Neural progenitor cell (in vitro differentiated cells): ENCODE measurements at regions not wholly inside any gene's neighbourhood (a gene's known extent, or its start where the extent isn't known, plus 50 kb on each side); places are given as distances from the start of the nearest gene placed in this dataset.
"Not testable (repeated sequence)": the region's sequence is repeated elsewhere in the genome, so short reads cannot be mapped to it uniquely, and the experiment has no call there.

Experiments
- DNase-seq: peaks from one replicate; pipeline ENCODE4 v3.0.0-alpha.2; 2016; ENCODE audit warnings: low spot score
- H2AFZ ChIP-seq: fragments of 200-600 bp; sonication (generic); replicated peaks from 2 replicates; pipeline ENCODE4 v1.6.1; 2016; ENCODE audit warnings: antibody characterized with exemption
- H3F3A ChIP-seq: fragments of 200-600 bp; sonication (generic); 2 replicates; pipeline ENCODE4 v1.6.1; 2016; ENCODE audit warnings: antibody characterized with exemption, low read depth
- H3K27ac ChIP-seq: fragments of 200-600 bp; sonication (generic); 2 replicates; pipeline ENCODE4 v1.5.1; 2016; ENCODE audit warnings: mild to moderate bottlenecking
- H3K27me3 ChIP-seq: fragments of 200-600 bp; sonication (generic); 2 replicates; pipeline ENCODE4 v1.6.1; 2016; ENCODE audit warnings: mild to moderate bottlenecking, moderate library complexity
- H3K36me3 ChIP-seq: fragments of 200-600 bp; sonication (generic); 2 replicates; pipeline ENCODE4 v1.5.1; 2016
- H3K4me1 ChIP-seq: fragments of 200-600 bp; sonication (generic); 2 replicates; pipeline ENCODE4 v1.6.1; 2016; ENCODE audit warnings: mixed run types
- H3K4me2 ChIP-seq: fragments of 200-600 bp; sonication (generic); 2 replicates; pipeline ENCODE4 v1.6.1; 2016
- H3K4me3 ChIP-seq: fragments of 200-600 bp; sonication (generic); 2 replicates; pipeline ENCODE4 v1.5.1; 2016
- H3K79me2 ChIP-seq: fragments of 200-600 bp; sonication (generic); 2 replicates; pipeline ENCODE4 v1.6.1; 2016; ENCODE audit warnings: low read depth
- H3K9ac ChIP-seq: fragments of 200-600 bp; sonication (generic); 2 replicates; pipeline ENCODE4 v1.6.1; 2016
- H3K9me3 ChIP-seq: fragments of 200-600 bp; sonication (generic); 2 replicates; pipeline ENCODE4 v1.5.1; 2016; ENCODE audit warnings: low read depth
- H4K20me1 ChIP-seq: fragments of 200-600 bp; sonication (generic); 2 replicates; pipeline ENCODE4 v1.6.1; 2016; ENCODE audit warnings: low read depth
- H3K27ac Mint-ChIP-seq: 3 replicates; pipeline ENCODE4 v1.8.0; 2021; ENCODE audit warnings: mixed read lengths
- H3K27me3 Mint-ChIP-seq: 2 replicates; pipeline ENCODE4 v1.8.0; 2022; ENCODE audit warnings: low read depth, mild to moderate bottlenecking, inconsistent platforms, moderate library complexity, mixed read lengths; ENCODE audit not compliant: insufficient read depth
- H3K36me3 Mint-ChIP-seq: 3 replicates; pipeline ENCODE4 v1.8.0; 2021; ENCODE audit warnings: mixed read lengths
- H3K4me1 Mint-ChIP-seq: 3 replicates; pipeline ENCODE4 v1.8.0; 2021; ENCODE audit warnings: mixed read lengths
- H3K4me3 Mint-ChIP-seq: 3 replicates; pipeline ENCODE4 v1.8.0; 2021; ENCODE audit warnings: mild to moderate bottlenecking, moderate library complexity, mixed read lengths
- H3K9me3 Mint-ChIP-seq: 3 replicates; pipeline ENCODE4 v1.8.0; 2020; ENCODE audit warnings: mixed read lengths
- EZH2 ChIP-seq: fragments of 200-600 bp; sonication (generic); IDR thresholded peaks from 2 replicates; pipeline ENCODE4 v1.6.1; 2017; ENCODE audit warnings: antibody characterized with exemption, mild to moderate bottlenecking, moderate library complexity
- EZH2phosphoT487 ChIP-seq: fragments of 200-600 bp; sonication (generic); IDR thresholded peaks from 2 replicates; pipeline ENCODE4 v1.6.1; 2017; ENCODE audit warnings: antibody characterized with exemption
- TF ChIP-seq, protein P1 (sequence below): fragments of 200-600 bp; sonication (generic); IDR thresholded peaks from 2 replicates; pipeline ENCODE4 v1.5.1; 2017; ENCODE audit warnings: antibody characterized with exemption, mild to moderate bottlenecking

DNA sequence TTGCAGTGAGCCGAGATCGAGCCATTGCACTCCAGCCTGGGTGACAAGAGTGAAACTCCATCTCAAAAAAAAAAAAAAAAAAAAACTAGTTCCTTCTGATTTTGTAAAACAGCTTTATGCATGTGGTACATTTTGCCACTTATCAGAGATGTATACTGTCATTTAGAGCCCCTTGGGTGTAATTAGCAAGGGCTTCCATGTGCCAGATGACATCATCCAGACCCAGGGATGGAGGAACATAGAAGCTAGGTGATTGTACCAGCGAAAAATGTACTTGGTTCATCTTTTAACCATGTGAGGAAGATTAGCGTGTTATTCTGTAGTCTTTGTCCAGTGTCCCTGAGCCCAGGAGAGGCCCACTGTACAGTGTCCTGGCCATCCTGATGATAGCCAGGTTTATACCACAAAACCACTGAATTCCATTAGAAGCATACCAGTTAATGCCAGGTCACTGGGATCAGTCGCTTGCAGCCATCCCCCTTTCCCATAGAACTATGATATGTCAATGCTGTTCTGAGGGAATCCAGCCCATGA lies 239.3 kb upstream of the SGCD start:
- Mint-ChIP-seq H3K4me1 (no peaks in the 10 kb centered on the region), H3K27ac (no peak overlapping the region), H3K27me3 (no peaks in the 10 kb centered on the region), H3K36me3 (no peaks in the 10 kb centered on the region), H3K9me3 (peaks cover 18% of the 10 kb centered on the region), H3K4me3 (no peak overlapping the region)
- Histone ChIP-seq H3K27ac (no peak overlapping the region), H3K4me3 (no peak overlapping the region), H3K9ac (no peak overlapping the region), H3F3A (no peaks in the 10 kb centered on the region), H3K79me2 (no peaks in the 10 kb centered on the region), H4K20me1 (no peaks in the 10 kb centered on the region), H2AFZ (no peak overlapping the region), H3K36me3 (no peaks in the 10 kb centered on the region), H3K4me2 (no peak overlapping the region), H3K27me3 (no peaks in the 10 kb centered on the region), H3K9me3 (no peaks in the 10 kb centered on the region), H3K4me1 (no peaks in the 10 kb centered on the region)
- DNase-seq, result no peak
- TF ChIP-seq EZH2, result no peak
- TF ChIP-seq, protein P1, sequence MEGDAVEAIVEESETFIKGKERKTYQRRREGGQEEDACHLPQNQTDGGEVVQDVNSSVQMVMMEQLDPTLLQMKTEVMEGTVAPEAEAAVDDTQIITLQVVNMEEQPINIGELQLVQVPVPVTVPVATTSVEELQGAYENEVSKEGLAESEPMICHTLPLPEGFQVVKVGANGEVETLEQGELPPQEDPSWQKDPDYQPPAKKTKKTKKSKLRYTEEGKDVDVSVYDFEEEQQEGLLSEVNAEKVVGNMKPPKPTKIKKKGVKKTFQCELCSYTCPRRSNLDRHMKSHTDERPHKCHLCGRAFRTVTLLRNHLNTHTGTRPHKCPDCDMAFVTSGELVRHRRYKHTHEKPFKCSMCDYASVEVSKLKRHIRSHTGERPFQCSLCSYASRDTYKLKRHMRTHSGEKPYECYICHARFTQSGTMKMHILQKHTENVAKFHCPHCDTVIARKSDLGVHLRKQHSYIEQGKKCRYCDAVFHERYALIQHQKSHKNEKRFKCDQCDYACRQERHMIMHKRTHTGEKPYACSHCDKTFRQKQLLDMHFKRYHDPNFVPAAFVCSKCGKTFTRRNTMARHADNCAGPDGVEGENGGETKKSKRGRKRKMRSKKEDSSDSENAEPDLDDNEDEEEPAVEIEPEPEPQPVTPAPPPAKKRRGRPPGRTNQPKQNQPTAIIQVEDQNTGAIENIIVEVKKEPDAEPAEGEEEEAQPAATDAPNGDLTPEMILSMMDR, result no peak
- TF ChIP-seq EZH2phosphoT487, result no peak

DNA sequence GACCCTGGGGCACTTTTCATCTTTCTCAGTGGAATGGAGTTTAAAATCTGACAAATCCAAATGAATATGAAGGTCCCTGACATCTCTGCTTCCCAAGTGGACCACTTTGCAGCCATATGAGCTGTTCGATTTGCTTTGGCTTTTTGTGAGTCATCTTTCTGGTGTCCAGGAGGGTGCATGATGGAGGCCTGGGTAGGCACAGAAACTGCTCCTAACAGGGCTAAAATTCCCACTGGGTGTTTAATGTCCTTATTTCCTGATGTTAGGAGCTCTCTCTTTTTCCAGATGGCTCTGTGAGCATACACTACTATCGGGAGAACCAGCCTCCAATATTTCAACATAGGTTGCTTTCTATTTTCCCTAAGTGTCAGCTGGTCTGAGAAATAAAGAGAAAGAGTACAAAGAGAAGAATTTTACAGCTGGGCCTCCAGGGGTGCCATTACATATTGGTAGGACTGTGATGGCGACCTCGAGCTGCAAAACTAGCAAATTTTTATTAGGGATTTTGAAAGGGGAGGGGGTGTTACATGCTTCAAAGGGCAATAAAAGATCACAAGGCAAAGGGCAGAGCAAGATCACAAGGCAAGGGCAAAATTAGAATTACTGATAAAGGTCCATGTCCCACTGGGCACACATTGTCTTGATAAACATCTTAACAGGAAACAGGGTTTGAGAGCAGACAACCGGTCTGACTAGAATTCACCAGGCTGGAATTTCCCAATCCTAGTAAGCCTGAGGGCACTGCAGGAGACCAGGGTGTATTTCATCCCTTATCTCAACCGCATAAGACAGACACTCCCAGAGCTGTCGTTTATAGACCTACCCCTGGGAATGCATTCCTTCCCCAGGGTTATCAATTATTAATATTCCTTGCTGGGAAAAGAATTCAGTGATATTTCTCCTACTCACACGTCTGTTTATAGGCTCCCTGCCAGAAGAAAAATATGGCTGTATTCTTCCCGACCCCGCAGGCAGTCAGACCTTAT lies 236.7 kb upstream of the SGCD start:
- not testable (repeated sequence) for H3F3A ChIP-seq, DNase-seq, H3K9me3 ChIP-seq, H3K27me3 ChIP-seq, H3K4me3 Mint-ChIP-seq, H3K4me1 Mint-ChIP-seq, H3K36me3 Mint-ChIP-seq, H3K27ac ChIP-seq, H3K9ac ChIP-seq, H3K27me3 Mint-ChIP-seq, H3K36me3 ChIP-seq, H3K27ac Mint-ChIP-seq, H3K4me3 ChIP-seq, H3K79me2 ChIP-seq, H4K20me1 ChIP-seq, H2AFZ ChIP-seq, H3K4me2 ChIP-seq, H3K4me1 ChIP-seq
- peaks cover 20% of the 10 kb centered on the region for H3K9me3 Mint-ChIP-seq

DNA sequence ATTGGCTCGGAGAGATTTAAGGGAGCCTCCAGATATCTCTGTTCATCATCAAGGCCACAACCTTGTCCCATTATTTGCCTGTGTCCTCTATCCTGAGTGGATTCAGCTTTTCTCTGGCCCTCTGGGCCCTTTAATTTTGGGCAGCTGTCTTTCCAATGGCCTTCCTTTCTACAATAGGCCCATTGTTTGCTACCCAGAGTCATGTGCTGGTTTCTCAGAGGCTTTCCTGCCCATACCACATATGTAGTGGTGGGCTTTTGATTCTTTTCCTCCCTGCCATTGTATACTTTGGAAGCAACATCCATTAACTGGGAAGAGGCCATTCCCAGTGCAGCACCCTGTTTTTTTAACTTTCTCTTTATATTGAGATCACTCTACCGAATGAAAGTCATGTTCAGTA lies 233.9 kb upstream of the SGCD start:
- Histone ChIP-seq H4K20me1 (no peaks in the 10 kb centered on the region), H3K79me2 (no peaks in the 10 kb centered on the region), H3F3A (no peaks in the 10 kb centered on the region), H3K4me2 (no peak overlapping the region), H3K4me1 (no peaks in the 10 kb centered on the region), H3K36me3 (no peaks in the 10 kb centered on the region), H3K9ac (no peak overlapping the region), H3K9me3 (no peaks in the 10 kb centered on the region), H3K27me3 (no peaks in the 10 kb centered on the region), H3K4me3 (no peak overlapping the region), H2AFZ (no peak overlapping the region), H3K27ac (no peak overlapping the region)
- H3K4me3 Mint-ChIP-seq, result no peak overlapping the region
- no peak for DNase-seq
- TF ChIP-seq EZH2 (no peak), EZH2phosphoT487 (no peak)
- TF ChIP-seq, protein P1, result no peak
- no peak overlapping the region for H3K27ac Mint-ChIP-seq
- H3K36me3 Mint-ChIP-seq, result no peaks in the 10 kb centered on the region
- no peaks in the 10 kb centered on the region for H3K27me3 Mint-ChIP-seq
- H3K9me3 Mint-ChIP-seq, result peaks cover 19% of the 10 kb centered on the region
- peaks cover 3% of the 10 kb centered on the region for H3K4me1 Mint-ChIP-seq

DNA sequence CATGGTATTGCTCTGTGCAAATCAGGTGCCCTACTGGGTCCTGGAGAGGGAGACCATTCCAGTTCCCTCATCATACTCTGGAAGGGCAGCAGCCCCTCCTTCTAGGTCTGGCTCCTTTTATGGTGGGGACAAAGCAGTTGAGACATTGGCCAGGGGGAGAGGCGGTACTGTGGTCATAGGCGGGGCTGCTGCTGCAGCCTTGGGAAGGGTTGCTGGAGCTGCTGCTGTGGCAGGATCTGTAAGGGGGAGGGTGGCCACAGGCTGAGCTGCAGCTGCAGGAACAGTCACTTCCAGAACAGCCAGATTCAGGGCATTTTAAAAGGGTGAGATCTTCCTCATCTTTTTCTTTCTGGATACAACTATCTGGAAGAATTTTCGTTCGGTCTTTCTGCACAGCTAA lies 233.0 kb upstream of the SGCD start:
- no peaks in the 10 kb centered on the region for H4K20me1 ChIP-seq
- H3K9me3 ChIP-seq, result no peaks in the 10 kb centered on the region
- Mint-ChIP-seq H3K36me3 (no peaks in the 10 kb centered on the region), H3K4me1 (peaks cover 3% of the 10 kb centered on the region), H3K27me3 (no peaks in the 10 kb centered on the region), H3K9me3 (peaks cover 17% of the 10 kb centered on the region), H3K27ac (no peak overlapping the region), H3K4me3 (no peak overlapping the region)
- H3K9ac ChIP-seq, result no peak overlapping the region
- H2AFZ ChIP-seq, result no peak overlapping the region
- no peak overlapping the region for H3K27ac ChIP-seq
- no peaks in the 10 kb centered on the region for H3F3A ChIP-seq
- no peaks in the 10 kb centered on the region for H3K36me3 ChIP-seq
- TF ChIP-seq EZH2phosphoT487 (no peak), EZH2 (no peak)
- TF ChIP-seq, protein P1, result no peak
- no peaks in the 10 kb centered on the region for H3K4me1 ChIP-seq
- no peaks in the 10 kb centered on the region for H3K79me2 ChIP-seq
- no peak overlapping the region for H3K4me3 ChIP-seq
- H3K4me2 ChIP-seq, result no peak overlapping the region
- no peaks in the 10 kb centered on the region for H3K27me3 ChIP-seq
- peak; percentile 55 for DNase-seq
